HG03103 (cell line): ENCODE measurements at regions not wholly inside any gene's neighbourhood (a gene's known extent, or its start where the extent isn't known, plus 50 kb on each side); places are given as distances from the start of the nearest gene placed in this dataset.

Source experiments
- ATAC-seq: cut with Tn5 transposase; IDR thresholded peaks from one replicate; pipeline ENCODE4 v1.9.1; 2021; ENCODE audit warnings: low read depth; ENCODE audit not compliant: unreplicated experiment

DNA sequence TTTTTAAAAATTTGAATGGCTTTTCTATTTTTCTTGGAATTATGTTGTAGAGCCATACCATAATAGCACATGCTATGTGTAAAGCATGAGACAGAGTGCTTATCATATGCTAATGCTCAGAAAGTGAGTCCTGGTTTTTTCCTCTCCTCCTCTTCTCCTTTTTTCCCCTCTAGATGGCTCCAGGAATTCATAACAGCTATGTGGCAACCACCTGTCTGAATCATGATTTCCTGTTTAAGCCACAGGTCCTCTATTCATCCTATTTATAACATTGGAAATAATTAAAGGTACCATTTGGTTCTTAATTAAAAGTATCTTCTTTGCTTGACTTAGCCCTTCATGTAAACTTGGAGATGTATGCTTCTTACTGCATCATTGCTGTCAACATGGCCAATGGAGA lies 260.0 kb upstream of the MAP3K7 start:
- no peak for ATAC-seq

DNA sequence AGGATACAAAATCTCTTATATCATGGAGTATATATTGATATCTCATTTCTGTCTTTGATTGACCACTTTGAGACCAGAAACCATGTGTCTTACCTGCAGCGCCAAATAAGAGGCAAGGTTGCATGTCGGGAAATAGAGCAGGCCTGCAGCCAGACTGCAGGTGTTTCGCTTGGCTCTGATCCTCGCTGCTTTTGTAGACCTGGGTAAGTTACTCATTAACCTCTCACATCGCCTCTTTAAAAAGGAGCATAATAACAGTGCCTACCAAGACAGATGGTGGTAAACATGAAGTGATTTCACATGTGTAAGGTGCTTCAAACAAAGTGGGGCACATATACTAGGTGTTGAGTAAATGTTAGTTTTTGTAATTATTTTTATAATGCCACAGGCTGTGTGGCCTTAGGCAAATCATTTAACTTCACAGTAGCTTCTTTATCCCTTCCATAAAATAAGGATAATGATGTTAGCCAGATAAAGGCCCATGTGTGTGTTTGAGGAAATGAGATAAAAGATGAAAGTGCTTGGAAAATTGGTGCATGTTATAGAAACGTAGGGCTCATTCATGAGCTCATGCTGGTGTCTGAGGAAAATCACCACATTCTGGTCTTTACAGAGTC lies 248.8 kb upstream of the MAP3K7 start:
- ATAC-seq = no peak

DNA sequence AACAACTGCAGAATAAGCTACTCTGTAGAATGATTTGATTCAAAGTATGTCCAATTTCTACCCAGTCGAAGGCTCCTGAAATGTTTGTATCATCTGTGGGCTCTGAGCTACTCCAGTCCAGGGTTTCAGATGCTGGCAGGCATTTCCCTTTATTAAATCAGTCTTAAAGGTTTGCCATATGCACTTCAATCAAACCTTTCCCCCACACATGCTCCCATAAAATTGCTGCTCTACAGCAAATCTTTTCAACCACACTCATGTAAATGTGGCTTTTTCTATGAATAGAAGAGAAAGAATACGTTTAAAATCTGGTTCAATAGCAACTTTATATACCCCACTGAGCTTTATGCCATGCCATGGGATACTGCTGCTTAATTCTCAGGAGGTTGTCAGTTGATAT lies 242.4 kb upstream of the MAP3K7 start:
- ATAC-seq = no peak

DNA sequence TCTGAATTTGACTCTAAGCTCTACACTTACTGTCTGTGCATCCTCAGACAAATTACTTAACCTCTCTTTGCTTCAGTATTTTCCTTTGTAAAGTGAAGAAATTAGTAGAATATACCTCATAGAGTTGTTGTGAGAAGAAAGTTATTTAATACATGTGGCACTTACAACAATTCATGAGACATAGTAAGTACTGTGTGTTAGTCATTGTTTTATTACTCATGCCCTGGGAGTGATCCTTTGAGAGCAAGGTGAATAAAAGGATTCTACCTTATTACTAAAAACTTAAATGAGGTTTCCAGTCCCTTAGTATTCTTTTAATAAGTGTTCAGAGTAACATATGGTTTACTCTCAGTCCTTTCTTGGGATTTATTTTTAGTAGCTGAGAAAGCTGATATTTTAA lies 233.6 kb upstream of the MAP3K7 start:
- no peak for ATAC-seq

DNA sequence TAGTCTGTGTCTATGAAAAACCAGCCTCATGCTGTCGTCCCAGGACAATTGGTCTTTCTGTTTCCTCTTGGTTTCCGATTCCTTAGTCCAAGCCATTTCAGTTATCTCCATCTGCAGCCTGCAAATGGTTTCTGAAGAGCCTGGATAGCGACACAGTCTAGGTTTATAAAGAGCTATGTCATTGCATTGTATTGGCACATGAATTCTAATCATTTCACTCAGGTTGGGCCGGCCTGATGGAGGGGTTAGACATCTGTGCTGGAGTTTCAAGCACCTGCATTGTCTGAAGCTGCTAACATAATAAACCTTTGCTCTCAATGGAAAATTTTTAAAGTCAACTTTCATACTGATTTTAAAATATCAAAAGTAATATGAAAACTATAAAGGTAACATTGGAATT lies 232.6 kb upstream of the MAP3K7 start:
- ATAC-seq = no peak

DNA sequence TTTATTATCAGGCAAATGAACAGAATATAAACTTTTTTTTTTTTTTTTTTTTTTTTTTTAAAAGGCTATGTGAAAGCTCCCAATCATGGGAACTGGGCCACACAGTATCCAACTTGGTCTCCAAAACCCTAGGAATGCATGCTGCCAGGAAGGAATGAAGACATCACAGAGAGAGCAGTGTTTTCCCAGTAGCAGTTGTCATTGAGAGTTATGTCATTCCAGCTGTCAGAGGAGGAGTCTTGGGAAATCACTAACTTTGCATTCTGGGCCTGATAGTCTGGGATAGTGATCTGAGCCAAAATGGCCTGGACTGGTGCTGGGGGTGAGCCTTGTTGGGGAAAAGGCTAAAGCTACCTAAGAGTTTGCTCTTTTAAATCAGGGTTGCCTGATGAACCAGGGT lies 231.3 kb upstream of the MAP3K7 start:
- ATAC-seq = no peak

DNA sequence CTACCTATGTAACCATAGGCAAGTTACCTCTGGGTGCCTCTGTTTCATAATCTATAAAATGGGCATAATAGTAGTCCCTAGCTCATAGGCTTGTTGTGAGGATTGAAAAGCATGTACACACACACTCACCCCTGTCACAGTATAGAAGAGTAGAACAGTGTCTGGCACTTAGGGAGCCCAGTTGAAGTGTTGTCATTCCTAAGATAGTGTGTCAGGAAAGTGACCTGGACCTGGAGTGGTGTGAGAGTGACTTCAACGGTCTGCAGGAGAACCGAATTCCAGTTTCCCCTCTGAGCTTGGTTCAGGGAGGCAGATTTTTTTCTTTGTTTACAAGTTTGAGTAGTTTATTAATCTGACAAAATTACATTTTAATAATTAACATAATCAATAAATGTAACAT lies 229.9 kb upstream of the MAP3K7 start:
- ATAC-seq = no peak

DNA sequence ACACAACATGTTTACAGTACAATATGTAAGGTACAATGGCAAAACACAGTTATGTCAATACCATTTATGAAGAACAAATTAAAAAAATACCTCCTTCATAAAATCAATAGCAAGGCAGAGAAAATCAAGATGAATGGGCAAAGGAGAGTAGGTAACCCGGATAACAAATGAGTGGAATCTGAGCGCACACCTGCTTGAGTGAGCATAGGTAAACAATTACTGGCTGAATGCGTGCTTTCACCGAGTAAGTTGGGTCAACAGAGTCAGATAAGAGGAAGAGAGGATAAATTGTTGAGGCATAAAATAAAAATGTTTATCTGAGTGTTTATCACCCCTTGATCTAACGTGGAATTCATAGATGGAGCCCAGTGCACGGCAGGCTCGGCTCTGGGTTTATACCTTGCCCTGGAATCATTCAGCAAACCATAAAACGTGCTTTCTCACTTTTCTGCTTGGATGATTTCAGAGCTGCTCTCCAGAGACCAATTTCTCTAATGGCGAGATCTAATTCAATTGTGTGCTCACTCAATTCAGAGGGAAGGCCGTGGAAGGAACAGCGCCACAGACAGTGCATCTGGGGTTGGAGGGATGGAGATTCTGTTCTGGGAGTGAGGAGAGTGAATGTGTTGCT lies 224.8 kb upstream of the MAP3K7 start:
- ATAC-seq = no peak

DNA sequence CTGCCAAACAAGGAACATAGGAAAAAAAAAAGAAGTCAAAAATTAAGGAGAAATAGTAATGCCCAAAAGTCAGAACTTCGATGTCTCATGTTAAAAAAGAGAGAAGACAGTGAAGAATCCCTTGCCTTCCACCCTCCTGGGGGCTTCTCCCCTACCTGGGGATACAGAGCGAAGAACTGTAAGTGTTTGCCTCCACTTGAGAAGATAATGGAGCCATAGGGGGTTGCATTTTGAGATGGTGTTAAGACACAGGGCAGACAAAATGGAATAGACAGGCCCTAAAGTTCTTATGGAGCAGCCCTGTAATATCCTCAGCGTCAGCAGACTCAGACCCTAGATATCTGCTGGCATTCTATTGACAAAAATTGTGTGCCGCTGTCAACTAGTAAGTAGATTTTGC lies 222.2 kb upstream of the MAP3K7 start:
- ATAC-seq = no peak

DNA sequence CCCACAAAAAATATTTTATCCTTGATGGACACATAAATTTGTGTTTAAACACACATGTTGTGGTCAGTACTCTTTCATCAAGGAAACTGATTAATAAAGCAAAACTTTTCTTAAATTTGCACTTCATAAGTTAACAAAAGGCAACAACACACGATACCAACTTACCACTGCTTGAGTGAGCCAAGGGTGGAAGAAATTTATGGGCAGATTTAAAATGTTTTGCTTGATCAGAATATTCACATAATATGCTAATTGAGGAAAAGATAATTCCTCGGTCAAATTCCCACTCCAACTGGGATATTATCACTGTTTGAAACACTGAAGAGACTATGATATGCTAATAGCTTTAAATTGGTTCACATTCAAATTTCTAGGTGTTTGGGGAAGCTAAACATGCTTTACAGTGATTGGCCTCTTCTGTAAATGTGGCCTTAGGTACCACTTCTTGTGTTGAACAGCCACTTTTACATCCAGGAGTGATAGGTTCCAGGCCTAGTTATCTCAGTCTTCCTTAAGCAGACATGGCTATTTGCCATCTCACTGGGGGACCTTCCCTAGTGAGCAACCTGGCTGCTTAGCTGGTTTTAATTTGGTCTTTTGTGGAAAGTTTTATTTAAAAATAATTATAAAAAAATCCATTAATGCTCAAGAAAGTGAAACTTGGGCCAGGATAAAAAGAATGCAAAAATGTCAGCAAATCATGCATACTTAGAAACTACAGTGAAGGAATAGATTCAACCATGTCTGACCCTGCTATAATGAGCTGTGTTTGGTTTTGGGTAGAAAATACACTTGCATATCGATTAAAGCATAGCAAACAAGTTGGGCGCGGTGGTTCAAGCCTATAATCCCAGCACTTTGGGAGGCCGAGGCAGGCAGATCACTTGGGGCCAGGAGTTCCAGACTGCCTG lies 221.2 kb upstream of the MAP3K7 start:
- ATAC-seq = no peak

DNA sequence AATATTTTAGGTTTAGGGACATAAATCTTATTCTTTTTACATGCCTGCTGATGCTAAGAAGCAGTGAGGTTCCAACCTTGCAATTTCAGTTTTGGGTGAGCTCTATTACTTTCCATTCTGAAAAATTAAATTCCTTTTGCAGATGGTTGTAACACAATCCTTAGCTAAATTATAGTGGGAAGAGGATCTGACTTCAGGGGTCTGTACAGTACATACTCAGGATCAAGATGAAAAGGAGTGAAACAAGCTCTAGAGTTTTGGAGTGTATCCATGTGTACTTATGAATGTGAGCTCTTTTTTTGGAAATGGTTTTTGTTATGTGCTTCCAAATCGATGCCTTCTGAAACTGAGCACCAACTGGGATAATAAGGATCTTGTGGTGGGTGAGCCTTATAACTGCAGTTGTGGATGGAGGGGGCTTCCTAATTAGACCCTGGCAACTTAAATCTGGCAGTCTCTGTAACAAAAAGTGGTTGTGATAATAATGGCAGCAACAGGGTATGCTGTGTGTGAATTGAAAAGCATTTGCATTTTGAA lies 218.8 kb upstream of the MAP3K7 start:
- ATAC-seq = no peak

DNA sequence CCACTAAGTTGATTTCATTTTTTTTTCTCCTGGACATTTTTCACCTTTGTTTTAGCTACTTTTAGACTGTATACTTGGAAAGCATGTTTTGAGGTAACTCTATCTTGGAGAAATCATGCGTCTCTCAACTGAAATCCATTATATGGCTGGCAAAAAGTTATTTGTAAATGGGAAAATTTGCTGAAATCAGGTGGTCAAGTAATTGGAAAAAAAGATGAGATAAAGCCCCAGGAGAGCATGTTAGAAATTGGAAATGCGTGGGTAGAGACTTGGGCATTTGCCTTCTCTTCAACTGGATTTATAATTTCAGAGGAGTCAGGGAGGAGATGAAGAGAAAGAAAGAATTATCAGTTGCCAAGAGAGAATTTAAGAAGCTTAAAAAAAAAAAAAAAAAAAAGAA lies 217.1 kb upstream of the MAP3K7 start:
- no peak for ATAC-seq

DNA sequence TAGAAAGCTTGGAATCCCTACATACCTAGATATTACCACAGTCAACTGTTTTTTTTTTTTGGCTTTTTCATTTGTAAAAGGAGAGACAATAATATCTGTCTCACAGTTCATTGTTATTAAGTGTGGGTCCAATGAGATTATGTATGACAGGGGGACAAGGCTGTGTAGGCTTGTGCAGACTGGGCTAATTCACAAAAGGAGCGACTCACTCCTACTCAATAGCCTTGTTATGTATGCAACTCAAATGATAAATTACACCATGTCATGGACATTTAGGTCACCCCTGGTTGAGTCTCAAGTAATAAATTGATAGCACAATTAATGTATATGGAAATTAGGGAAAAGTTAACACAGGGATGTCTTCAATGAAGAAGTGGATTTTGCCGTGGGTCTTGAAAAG lies 208.2 kb upstream of the MAP3K7 start:
- ATAC-seq = no peak

DNA sequence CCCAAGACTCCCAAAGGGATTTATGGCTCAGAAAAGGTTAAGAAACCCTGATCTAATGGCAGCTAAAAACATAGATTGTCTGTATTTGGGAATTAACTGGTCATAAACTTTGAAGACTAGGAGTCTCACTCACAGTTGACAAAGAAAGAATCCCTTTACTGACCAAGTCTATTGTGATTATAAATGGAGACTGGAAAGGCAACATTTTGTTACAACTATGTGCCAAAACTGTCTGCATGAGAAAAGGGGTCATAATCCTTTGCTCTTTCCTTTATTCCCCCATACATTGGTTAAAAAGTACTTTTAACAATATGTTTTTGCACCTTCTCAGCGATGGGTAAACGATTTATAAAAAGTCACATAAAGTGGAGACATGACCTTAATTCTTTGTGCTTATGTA lies 206.9 kb upstream of the MAP3K7 start:
- ATAC-seq = no peak

DNA sequence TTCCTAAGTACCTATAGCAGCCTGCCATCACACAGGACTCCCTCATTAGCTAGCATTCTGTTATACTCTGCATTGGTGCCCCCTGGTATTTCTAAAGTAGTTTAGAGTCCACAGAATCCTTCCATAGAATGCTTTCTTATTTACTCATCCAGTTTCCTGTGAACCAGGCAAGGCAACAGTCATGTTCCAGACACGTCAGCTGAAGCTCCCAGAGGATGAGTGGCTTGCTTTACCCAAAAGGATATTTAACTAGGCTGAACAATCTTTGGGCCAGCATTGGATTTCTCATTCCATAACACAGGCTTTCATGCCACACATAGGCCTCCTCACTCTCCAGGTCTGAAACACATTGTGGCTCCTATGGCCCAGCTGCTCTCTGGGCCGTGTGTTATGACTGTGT lies 203.8 kb upstream of the MAP3K7 start:
- ATAC-seq = no peak

DNA sequence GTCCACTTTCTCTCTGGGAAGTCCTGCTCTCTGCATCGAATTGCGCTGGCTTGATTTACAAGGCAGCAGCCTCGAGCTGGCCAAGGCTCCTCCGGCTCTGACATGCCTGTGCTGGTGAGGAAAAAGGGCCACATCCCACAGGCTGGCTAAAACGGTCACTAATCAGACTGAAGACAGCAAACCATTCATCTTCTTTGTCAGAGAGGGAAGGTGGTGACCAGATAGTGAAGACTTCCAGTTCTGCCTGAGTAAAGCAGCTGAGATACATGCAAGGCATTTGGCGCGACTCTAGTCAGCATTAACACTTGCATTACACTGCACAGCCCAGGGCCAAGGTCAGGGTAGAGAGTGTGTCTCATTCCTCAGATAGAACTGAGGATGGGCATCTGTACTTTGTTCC lies 203.2 kb upstream of the MAP3K7 start:
- ATAC-seq = no peak

DNA sequence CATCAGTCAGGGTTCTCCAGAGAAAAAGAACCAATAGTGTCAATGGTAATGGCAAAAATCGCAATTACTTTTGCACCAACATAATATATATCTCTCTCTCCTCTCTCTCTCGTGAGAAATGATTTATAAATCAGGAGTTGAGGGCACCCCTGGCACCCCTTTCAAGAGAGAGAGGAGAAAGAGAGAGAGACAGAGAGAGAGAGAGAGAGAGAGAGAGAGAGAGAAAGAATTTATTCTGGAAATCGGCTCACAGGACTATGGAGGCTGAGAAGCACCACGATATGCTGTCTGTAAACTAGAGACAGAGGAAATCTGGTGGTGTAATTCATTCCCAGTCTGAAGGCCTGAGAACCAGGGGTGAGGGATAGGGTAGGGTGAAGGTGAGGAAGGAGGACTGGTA lies 201.9 kb upstream of the MAP3K7 start:
- ATAC-seq = no peak

DNA sequence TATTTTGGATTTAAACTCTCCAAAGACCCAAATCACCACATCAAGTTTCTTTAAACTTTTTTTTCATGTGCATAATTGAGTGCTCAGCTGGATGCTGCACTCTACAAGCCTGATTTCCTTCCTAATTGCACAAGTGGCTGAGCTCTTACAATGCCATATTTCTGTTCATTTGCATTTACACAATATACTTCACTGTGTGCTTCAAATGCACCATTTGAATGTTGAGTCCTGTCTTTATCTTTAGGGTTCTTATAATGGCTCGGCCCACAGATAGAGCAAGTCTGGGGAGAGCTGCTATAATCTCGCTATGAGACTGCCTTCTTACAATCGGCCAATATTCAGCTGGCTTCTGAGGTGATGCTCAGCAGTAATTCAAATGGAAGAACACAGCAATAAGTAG lies 200.6 kb upstream of the MAP3K7 start:
- ATAC-seq = no peak

DNA sequence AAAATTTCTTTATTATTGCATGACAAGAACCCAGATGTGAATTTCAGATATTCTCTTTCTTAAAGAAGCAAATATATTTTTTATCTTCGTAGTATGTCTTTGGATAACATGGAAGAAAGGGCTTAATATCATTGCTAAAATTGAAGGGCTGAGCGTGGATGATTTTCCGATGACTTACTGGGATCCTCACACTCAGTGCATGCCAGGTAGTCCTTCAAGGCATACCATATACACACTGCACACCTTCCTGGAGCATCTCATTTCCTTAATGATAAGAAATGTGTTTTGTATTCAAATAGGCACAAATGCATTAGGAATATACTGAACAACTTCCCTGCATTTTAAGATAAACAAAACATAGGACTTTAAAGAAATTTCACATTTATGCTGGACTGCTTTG lies 193.9 kb upstream of the MAP3K7 start:
- ATAC-seq = no peak

DNA sequence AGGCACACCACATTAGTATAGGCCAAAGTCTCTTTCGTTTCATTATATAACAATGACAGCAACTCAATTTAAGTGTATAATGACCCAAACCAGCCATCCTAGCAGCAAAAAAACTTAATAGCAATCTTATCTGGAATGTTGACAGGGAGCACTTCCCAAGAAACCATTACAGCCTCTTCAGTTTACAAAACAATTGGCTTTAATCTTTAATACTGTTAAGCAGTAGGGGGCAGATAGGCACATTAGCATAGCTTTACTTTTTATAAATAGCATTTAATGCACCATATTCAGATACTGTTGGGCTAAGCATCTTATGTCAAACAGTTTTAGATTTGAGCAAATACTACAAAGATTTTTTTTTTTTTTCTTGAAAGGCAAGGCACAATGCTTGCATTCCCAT lies 193.3 kb upstream of the MAP3K7 start:
- ATAC-seq = no peak

DNA sequence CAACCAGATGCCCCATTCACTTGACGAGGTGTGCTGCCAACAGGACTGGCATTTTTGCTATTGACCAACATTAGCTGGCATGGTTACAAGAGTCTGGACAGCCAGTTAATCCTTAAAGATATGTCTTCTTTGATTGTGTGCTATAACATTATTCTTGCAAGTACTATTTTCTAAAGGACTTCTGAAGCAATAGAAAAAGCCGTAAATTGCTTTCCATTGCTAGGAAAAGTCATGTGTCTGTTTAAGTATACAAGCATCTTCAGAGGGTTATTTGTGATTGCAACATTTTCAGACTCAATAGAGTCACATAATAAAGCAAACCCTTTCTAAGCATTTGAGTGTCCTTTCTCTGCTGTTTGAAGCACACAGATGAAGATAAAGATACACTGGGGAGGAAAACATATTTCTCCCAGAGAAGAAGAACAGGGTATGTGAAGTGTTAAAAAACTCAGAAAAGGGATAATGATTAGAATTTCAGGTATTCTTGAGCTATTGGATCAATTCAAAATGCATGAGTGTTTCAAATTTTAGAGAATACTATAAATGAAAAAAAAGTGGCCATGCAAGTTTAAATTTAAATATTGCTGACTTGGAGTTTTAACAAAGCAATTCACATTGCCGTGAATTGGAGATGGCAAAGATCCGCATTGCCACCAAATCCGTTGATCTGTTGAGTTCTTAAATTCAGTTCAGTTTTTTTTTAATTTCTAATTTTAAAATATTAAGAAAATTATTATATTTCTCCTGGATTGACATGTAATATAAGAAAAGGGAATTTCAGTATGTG lies 191.7 kb upstream of the MAP3K7 start:
- no peak for ATAC-seq
